Calu3 (cell line): ENCODE measurements at regions not wholly inside any gene's neighbourhood (a gene's known extent, or its start where the extent isn't known, plus 50 kb on each side); places are given as distances from the start of the nearest gene placed in this dataset.

ENCODE experiments used
- BruUV-seq: library from RNA; stranded (reverse); fragments of 400-500 nt; replicated peaks from 2 replicates; lab custom pipeline; 2021; lab: Mats Ljungman, UMichigan
- CTCF ChIA-PET: fragments of 300-600 bp; sonication (Branson Sonifier 250); formaldehyde crosslinking; loops from one replicate; lab custom pipeline; 2022; ENCODE audit warnings: antibody characterized with exemption; lab: Charles Lee
- DNase-seq: peaks from one replicate; pipeline ENCODE4 v3.0.0; 2022
- H3K27ac Mint-ChIP-seq: one replicate; pipeline ENCODE4 v1.8.0; 2022; ENCODE audit warnings: mixed read lengths; ENCODE audit not compliant: unreplicated experiment
- H3K27me3 Mint-ChIP-seq: one replicate; pipeline ENCODE4 v1.8.0; 2022; ENCODE audit warnings: mixed read lengths; ENCODE audit not compliant: unreplicated experiment
- H3K36me3 Mint-ChIP-seq: one replicate; pipeline ENCODE4 v1.8.0; 2022; ENCODE audit warnings: mild to moderate bottlenecking, moderate library complexity, mixed read lengths; ENCODE audit not compliant: insufficient read depth, unreplicated experiment
- H3K4me1 Mint-ChIP-seq: one replicate; pipeline ENCODE4 v1.8.0; 2022; ENCODE audit warnings: mild to moderate bottlenecking, low read depth, mixed read lengths; ENCODE audit not compliant: unreplicated experiment
- H3K4me3 Mint-ChIP-seq: one replicate; pipeline ENCODE4 v1.8.0; 2022; ENCODE audit warnings: mild to moderate bottlenecking, low read depth, moderate library complexity, mixed read lengths; ENCODE audit not compliant: unreplicated experiment
- H3K9me3 Mint-ChIP-seq: one replicate; pipeline ENCODE4 v1.8.0; 2022; ENCODE audit warnings: low read depth, mixed read lengths; ENCODE audit not compliant: unreplicated experiment
- intact Hi-C: fragments of 100-400 bp; cut with micrococcal nuclease; formaldehyde crosslinking; loops from one replicate; pipeline ENCODE4 v1.10.0; 2022; ENCODE audit not compliant: unreplicated experiment
- TF ChIP-seq, protein P1 (sequence below): fragments of 200-600 bp; IDR thresholded peaks from one replicate; pipeline ENCODE4 v1.8.0; 2022; ENCODE audit warnings: antibody characterized with exemption; ENCODE audit not compliant: unreplicated experiment

DNA sequence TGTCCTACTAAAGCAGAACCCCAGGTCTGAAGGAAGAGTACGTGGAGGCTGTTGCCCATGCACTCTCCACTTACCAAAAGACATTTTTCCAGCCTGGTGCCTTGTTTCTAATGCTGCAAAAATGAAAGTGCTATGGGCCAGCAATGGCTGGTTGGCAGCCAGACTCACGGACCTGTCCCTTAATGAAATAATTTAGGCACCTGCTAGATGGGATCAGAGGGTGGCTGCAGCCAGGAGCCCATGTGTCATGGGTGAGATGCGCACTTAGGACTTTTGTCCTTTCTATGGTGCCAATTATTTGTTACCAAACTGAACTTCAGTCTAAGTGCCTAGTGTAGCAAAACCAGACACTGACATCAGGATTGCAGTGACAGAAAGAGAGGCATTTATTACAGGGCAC, 276.3 kb downstream of the YTHDC2 start:
- BruUV-seq = no TSS peak
- no peaks in the 10 kb centered on the region for H3K36me3 Mint-ChIP-seq
- no peak overlapping the region for H3K27ac Mint-ChIP-seq
- H3K9me3 Mint-ChIP-seq = no peaks in the 10 kb centered on the region
- intact Hi-C loops = no loop called here
- TF ChIP-seq, protein P1, sequence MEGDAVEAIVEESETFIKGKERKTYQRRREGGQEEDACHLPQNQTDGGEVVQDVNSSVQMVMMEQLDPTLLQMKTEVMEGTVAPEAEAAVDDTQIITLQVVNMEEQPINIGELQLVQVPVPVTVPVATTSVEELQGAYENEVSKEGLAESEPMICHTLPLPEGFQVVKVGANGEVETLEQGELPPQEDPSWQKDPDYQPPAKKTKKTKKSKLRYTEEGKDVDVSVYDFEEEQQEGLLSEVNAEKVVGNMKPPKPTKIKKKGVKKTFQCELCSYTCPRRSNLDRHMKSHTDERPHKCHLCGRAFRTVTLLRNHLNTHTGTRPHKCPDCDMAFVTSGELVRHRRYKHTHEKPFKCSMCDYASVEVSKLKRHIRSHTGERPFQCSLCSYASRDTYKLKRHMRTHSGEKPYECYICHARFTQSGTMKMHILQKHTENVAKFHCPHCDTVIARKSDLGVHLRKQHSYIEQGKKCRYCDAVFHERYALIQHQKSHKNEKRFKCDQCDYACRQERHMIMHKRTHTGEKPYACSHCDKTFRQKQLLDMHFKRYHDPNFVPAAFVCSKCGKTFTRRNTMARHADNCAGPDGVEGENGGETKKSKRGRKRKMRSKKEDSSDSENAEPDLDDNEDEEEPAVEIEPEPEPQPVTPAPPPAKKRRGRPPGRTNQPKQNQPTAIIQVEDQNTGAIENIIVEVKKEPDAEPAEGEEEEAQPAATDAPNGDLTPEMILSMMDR = no peak
- CTCF ChIA-PET = no interaction called here
- no peak overlapping the region for H3K4me3 Mint-ChIP-seq
- peaks cover 41% of the 10 kb centered on the region for H3K27me3 Mint-ChIP-seq
- no peak for DNase-seq
- H3K4me1 Mint-ChIP-seq = no peaks in the 10 kb centered on the region

DNA sequence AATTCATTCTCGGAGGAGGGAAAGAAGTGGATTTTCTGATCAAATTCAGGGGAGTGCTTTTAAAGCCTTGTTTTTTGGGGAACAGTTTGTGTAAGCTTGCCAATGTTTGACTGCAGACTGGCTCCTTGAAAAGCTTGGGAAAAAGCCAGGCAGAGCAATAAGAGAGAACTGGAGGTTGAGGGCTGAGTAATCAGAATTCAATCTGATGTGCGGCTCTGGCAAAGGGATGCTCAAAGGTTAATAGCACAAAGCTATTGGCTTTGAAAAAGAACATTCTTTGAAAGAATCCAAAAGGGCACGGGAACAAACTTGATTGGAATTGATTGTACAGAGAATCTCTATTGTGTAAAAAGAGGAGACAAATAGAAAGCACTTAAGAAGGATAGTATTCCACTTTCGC, 279.3 kb downstream of the YTHDC2 start:
- peaks cover 36% of the 10 kb centered on the region for H3K27me3 Mint-ChIP-seq
- intact Hi-C loops = no loop called here
- DNase-seq = no peak

DNA sequence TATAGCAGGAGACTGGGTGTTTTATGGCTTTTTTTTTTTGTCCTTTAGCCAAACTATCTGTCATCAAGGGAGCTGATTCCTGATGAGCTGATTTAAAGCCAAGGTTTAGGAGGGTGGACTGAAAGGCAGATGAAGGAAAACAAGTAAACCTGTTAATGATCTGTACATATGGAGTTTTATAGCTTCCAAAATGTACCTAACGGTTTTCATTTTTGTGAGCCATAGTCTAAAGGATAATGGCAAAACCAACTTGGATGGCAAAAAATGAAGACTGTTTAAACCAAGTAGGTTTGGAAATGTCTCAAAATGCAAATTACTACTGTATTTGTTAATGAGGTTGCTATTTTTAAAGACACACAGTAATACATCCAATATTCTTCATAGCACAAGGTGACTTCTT, 281.5 kb downstream of the YTHDC2 start:
- no TSS peak for BruUV-seq
- intact Hi-C loops = no loop called here
- H3K4me3 Mint-ChIP-seq = no peak overlapping the region
- no peaks in the 10 kb centered on the region for H3K36me3 Mint-ChIP-seq
- DNase-seq = no peak
- TF ChIP-seq, protein P1 = no peak
- CTCF ChIA-PET = no interaction called here
- no peak overlapping the region for H3K27ac Mint-ChIP-seq
- no peaks in the 10 kb centered on the region for H3K4me1 Mint-ChIP-seq
- H3K9me3 Mint-ChIP-seq = no peaks in the 10 kb centered on the region
- peaks cover 44% of the 10 kb centered on the region for H3K27me3 Mint-ChIP-seq

More for the DNA sequence above, 279.3 kb downstream of the YTHDC2 start:
- no peak overlapping the region for H3K4me3 Mint-ChIP-seq
- BruUV-seq = no TSS peak
- CTCF ChIA-PET = no interaction called here
- no peaks in the 10 kb centered on the region for H3K36me3 Mint-ChIP-seq
- TF ChIP-seq, protein P1 = no peak
- no peaks in the 10 kb centered on the region for H3K9me3 Mint-ChIP-seq
- H3K27ac Mint-ChIP-seq = no peak overlapping the region
- no peaks in the 10 kb centered on the region for H3K4me1 Mint-ChIP-seq

DNA sequence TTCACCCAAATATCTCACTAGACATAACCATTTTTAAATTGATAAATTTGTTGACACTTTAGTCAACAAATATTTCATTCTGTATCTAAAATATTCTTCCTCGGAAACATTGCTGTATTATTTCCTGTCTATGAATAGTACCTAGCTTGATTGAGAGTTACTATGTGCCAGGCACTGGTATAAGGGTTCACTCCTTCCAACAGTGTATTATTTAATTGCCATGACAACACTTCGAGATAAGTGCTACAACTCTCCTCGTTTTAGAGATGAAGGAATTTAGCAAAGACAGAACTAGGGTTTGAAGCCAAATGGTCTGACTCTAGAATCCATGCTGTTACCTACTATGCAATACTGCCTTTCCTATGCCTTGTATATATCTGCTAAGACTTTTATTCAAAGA, 287.2 kb downstream of the YTHDC2 start:
- no peak for DNase-seq

More for the DNA sequence above, 287.2 kb downstream of the YTHDC2 start:
- H3K9me3 Mint-ChIP-seq = no peaks in the 10 kb centered on the region
- intact Hi-C loops = no loop called here
- no TSS peak for BruUV-seq
- no peak overlapping the region for H3K27ac Mint-ChIP-seq
- CTCF ChIA-PET = no interaction called here
- TF ChIP-seq, protein P1 = no peak
- no peaks in the 10 kb centered on the region for H3K36me3 Mint-ChIP-seq
- H3K4me3 Mint-ChIP-seq = no peak overlapping the region
- peaks cover 21% of the 10 kb centered on the region for H3K27me3 Mint-ChIP-seq
- H3K4me1 Mint-ChIP-seq = peaks cover 5% of the 10 kb centered on the region
